ENCODE measurements at regions not wholly inside any gene's neighbourhood (a gene's known extent, or its start where the extent isn't known, plus 50 kb on each side); places are given as distances from the start of the nearest gene placed in this dataset.

DNA sequence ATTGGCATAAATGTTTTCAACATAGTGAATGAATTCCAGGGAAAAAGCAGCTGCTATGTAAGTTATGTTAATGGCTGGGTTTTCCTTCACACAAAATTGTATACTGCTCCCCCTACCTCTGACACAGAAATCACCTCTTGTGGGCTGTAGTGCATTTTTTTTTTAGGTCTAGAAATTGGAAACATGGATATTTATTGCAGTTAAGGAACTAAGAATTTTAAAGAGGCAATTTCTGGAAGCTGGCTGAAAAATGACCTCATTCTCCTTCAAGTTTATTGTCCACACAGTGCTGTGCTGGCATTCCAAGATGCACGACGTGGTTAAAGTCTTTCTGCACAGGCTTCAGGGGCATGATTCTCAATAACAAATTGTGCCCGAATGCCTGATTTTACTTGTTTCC is 1424.2 kb downstream of the MRPL39 start:
- H3K27me3 ChIP-seq: no peaks in the 10 kb centered on the region
- H3K9me3 ChIP-seq: peaks cover 0 to 4% (median 0%) of the 10 kb centered on the region in 3 donors
- ATAC-seq: no peak
- WGBS, 2 donors (ENCODE audit: low coverage in 1 of 2): 13 to 37% methylated on average over 3 of the region's 3 CpGs
- no peaks in the 10 kb centered on the region for H3K36me3 ChIP-seq
- H3K4me3 ChIP-seq: no peak overlapping the region
- TF ChIP-seq, protein P1, sequence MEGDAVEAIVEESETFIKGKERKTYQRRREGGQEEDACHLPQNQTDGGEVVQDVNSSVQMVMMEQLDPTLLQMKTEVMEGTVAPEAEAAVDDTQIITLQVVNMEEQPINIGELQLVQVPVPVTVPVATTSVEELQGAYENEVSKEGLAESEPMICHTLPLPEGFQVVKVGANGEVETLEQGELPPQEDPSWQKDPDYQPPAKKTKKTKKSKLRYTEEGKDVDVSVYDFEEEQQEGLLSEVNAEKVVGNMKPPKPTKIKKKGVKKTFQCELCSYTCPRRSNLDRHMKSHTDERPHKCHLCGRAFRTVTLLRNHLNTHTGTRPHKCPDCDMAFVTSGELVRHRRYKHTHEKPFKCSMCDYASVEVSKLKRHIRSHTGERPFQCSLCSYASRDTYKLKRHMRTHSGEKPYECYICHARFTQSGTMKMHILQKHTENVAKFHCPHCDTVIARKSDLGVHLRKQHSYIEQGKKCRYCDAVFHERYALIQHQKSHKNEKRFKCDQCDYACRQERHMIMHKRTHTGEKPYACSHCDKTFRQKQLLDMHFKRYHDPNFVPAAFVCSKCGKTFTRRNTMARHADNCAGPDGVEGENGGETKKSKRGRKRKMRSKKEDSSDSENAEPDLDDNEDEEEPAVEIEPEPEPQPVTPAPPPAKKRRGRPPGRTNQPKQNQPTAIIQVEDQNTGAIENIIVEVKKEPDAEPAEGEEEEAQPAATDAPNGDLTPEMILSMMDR (IDR thresholded peaks at IDR 0.05): no peak
- TF ChIP-seq EP300 (IDR thresholded peaks at IDR 0.05) (no peak), POLR2A (IDR thresholded peaks at IDR 0.05) (no peak), POLR2AphosphoS5 (IDR thresholded peaks at IDR 0.05) (no peak)
- H3K27ac ChIP-seq: no peak overlapping the region
- H3K4me1 ChIP-seq: no peaks in the 10 kb centered on the region

DNA sequence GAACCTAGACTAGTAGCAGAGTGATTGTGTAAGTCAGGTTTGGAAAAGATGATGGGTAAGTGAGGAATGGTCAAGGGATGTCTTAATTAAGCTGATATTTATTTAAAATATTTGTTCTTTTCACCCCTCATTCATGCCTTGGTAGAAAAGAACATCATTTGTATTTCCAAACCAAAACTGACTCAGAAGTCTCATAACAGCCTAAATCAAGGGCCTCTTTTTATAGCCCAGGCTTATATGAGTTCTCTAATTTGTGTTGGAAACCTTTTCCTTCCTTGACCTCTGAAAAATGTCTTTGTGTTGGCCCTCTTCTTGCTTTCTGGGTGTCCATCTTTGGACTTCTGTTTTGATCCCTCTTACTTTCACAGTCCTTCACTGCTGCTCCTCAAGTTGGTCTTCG is 1428.2 kb downstream of the MRPL39 start:
- no peak for TF ChIP-seq POLR2A (IDR thresholded peaks at IDR 0.05)
- TF ChIP-seq, protein P1 (IDR thresholded peaks at IDR 0.05): no peak
- TF ChIP-seq EP300 (IDR thresholded peaks at IDR 0.05): no peak
- TF ChIP-seq POLR2AphosphoS5 (IDR thresholded peaks at IDR 0.05): no peak
- H3K4me1 ChIP-seq: no peaks in the 10 kb centered on the region
- H3K9me3 ChIP-seq: peaks cover 0 to 4% (median 0%) of the 10 kb centered on the region in 3 donors
- WGBS, 2 donors (ENCODE audit: low coverage in 1 of 2): 50 to 100% methylated on average over 1 of the region's 1 CpG
- H3K27me3 ChIP-seq: no peaks in the 10 kb centered on the region
- no peak for ATAC-seq
- no peak overlapping the region for H3K4me3 ChIP-seq
- no peak overlapping the region for H3K27ac ChIP-seq
- H3K36me3 ChIP-seq: no peaks in the 10 kb centered on the region

DNA sequence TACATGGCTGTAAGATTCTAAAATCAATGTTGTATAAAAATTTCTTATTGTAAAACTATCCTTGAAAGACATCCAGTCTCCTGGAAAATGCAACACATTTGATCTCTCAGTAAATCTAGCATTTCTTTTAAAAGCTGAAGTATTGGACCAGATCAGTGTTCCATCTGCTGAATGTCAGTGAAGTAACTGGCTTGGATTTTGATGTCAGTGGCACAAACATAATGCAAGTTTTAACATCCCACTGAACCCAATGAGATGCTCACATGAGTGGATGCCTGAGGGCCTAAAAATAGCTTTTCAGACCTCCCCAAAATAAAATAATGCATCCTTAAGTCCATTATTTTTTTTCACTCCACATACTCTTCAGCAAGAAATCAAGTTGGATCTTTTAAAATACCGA is 1432.2 kb downstream of the MRPL39 start:
- no peaks in the 10 kb centered on the region for H3K27me3 ChIP-seq
- WGBS, 2 donors (ENCODE audit: low coverage in 1 of 2): 76 to 83% methylated on average over 1 of the region's 1 CpG
- no peaks in the 10 kb centered on the region for H3K4me1 ChIP-seq
- no peak for ATAC-seq
- H3K27ac ChIP-seq: no peak overlapping the region
- H3K36me3 ChIP-seq: no peaks in the 10 kb centered on the region
- peaks cover 0 to 4% (median 0%) of the 10 kb centered on the region in 3 donors for H3K9me3 ChIP-seq
- TF ChIP-seq, protein P1 (IDR thresholded peaks at IDR 0.05): no peak
- TF ChIP-seq POLR2AphosphoS5 (IDR thresholded peaks at IDR 0.05) (no peak), EP300 (IDR thresholded peaks at IDR 0.05) (no peak), POLR2A (IDR thresholded peaks at IDR 0.05) (no peak)
- no peak overlapping the region for H3K4me3 ChIP-seq

DNA sequence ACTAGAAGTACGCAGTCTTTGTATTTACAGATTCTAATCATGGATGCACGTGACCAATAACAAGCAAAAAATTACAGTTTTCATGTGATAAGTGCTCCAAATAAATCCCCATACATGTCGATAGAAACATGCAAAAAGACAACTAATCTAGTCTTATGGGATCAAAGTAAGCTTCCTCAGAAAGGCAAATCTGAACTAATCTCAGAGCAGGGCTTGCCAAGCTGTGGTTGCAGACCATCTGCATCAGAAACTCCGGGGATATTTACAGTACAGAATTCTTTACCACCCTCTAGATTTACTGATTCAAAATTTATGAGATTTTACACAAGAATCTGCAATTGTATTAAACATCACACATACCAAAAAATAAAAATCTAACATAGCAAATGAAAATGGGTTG is 1435.5 kb downstream of the MRPL39 start:
- Histone ChIP-seq H3K36me3 (no peaks in the 10 kb centered on the region), H3K27me3 (no peaks in the 10 kb centered on the region), H3K4me3 (no peak overlapping the region), H3K4me1 (no peaks in the 10 kb centered on the region), H3K27ac (no peak overlapping the region), H3K9me3 (no peaks in the 10 kb centered on the region)
- WGBS, 2 donors (ENCODE audit: low coverage in 1 of 2): 90 to 92% methylated on average over 4 of the region's 4 CpGs
- ATAC-seq: no peak
- no peak for TF ChIP-seq EP300 (IDR thresholded peaks at IDR 0.05)
- TF ChIP-seq POLR2A (IDR thresholded peaks at IDR 0.05): no peak
- TF ChIP-seq, protein P1 (IDR thresholded peaks at IDR 0.05): no peak
- TF ChIP-seq POLR2AphosphoS5 (IDR thresholded peaks at IDR 0.05): no peak

DNA sequence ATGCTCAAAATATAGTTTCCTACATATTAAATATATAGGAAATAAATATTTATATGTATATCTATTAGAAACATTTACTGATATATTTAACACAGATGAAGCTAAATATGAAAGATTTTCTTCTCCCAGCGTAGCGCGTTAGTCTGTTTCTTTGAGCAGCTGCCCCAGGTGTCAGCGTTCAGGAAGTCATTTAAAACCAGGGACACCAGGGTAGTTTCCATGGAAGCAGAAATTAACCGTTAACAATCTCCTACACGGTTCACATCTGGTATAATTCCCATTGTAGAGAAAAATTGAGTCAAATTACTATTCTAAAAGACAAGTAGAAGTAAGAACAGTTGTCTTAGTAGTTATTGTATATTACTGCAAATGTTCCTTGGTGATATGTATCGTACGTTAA is 1443.7 kb downstream of the MRPL39 start:
- no peaks in the 10 kb centered on the region for H3K36me3 ChIP-seq
- no peak overlapping the region for H3K4me3 ChIP-seq
- TF ChIP-seq, protein P1 (IDR thresholded peaks at IDR 0.05): no peak
- TF ChIP-seq POLR2AphosphoS5 (IDR thresholded peaks at IDR 0.05): no peak
- no peak overlapping the region for H3K27ac ChIP-seq
- no peaks in the 10 kb centered on the region for H3K27me3 ChIP-seq
- no peak for ATAC-seq
- H3K4me1 ChIP-seq: no peaks in the 10 kb centered on the region
- WGBS, 2 donors (ENCODE audit: low coverage in 1 of 2): 76 to 79% methylated on average over 8 of the region's 8 CpGs
- H3K9me3 ChIP-seq: no peaks in the 10 kb centered on the region
